ENCODE measurements at regions not wholly inside any gene's neighbourhood (a gene's known extent, or its start where the extent isn't known, plus 50 kb on each side); places are given as distances from the start of the nearest gene placed in this dataset.

DNA sequence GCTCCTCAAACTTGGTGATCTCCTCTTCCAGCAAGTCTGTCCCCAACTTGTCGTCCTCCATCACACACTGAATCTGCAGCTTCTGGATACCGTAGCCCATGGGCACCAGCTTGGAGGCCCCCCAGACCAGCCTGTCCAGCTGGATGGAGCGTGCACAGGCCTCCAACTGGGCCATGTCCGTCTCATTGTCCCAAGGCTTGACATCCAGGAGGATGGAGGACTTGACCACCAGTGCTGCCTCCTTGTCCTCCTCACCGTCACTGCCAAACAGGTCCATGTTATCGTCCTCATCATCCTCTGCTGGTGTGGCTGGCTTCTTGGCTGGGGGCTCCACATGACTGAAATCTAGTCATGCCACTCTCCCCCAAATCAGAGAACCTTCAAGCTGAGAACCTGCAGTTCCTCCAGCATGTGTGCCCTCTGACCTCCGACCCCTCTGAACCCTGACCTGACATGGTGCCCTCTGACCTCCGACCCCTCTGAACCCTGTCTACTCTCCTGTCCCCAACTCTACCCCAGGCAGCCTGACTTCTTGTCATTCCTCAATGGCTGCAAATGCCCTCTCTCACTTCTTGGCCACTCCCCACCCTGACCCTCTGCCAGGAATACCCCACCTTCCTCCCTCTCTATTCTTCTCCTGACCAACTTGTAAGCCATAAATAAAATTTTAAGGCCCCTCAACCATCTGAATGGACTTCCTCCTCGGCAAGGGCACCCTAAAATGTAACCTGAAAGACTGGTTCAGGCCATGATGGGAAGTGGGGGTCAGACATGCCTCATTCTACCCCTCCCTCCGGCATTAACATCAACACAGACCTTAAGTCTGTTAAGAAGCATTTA, 275.7 kb upstream of the C1orf174 start:
- no peaks in the 10 kb centered on the region for H3K9me3 ChIP-seq (ENCODE audit: insufficient read depth, low read length)
- H3K79me2 ChIP-seq (ENCODE audit: low read length) = no peaks in the 10 kb centered on the region
- H2AFZ ChIP-seq (ENCODE audit: low read depth, low read length) = no peak overlapping the region
- no peak overlapping the region for H3K9ac ChIP-seq (ENCODE audit: low read length)
- TF ChIP-seq, protein P1, sequence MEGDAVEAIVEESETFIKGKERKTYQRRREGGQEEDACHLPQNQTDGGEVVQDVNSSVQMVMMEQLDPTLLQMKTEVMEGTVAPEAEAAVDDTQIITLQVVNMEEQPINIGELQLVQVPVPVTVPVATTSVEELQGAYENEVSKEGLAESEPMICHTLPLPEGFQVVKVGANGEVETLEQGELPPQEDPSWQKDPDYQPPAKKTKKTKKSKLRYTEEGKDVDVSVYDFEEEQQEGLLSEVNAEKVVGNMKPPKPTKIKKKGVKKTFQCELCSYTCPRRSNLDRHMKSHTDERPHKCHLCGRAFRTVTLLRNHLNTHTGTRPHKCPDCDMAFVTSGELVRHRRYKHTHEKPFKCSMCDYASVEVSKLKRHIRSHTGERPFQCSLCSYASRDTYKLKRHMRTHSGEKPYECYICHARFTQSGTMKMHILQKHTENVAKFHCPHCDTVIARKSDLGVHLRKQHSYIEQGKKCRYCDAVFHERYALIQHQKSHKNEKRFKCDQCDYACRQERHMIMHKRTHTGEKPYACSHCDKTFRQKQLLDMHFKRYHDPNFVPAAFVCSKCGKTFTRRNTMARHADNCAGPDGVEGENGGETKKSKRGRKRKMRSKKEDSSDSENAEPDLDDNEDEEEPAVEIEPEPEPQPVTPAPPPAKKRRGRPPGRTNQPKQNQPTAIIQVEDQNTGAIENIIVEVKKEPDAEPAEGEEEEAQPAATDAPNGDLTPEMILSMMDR (IDR thresholded peaks at IDR 0.05; ENCODE audit: low read depth, low read length) = no peak
- no peak for TF ChIP-seq EZH2phosphoT487 (IDR thresholded peaks at IDR 0.05; ENCODE audit: low read depth)
- peaks cover 4% of the 10 kb centered on the region; the same call in 1 of the 2 replicates for H3K4me1 ChIP-seq (ENCODE audit: low read length)
- H3K4me3 ChIP-seq (ENCODE audit: low read length) = no peak overlapping the region
- H3K27me3 ChIP-seq (ENCODE audit: low read depth, low read length) = peaks cover 5% of the 10 kb centered on the region; the same call in 1 of the 2 replicates
- no peak overlapping the region for H3K27ac ChIP-seq (ENCODE audit: low read length)
- H3K4me2 ChIP-seq (ENCODE audit: low read length) = no peak overlapping the region
- no peaks in the 10 kb centered on the region for H3K36me3 ChIP-seq (replicated peaks; ENCODE audit: low read depth, low read length)
- no peaks in the 10 kb centered on the region for H4K20me1 ChIP-seq (ENCODE audit: insufficient read depth, low read length)

DNA sequence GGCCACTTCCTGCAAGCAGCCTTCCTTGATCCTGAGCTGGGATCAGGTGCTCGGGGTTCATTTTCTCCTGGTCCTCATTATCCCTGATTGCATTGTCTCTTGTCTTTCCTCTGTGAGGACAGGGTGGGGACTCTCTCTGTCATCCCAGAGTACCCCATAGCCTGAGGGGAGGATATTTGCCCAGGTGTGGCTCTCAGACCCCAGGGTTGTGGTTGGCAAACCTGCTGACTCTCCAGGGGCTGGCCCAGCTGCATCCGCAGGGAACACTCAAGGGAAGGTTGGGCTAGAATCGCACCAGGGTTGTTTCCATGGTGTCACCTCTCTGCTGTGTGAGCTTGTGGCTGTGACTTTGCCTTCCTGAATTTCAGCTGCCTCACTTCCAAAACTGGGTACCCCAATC, 276.8 kb upstream of the C1orf174 start:
- Histone ChIP-seq H3K36me3 (replicated peaks; ENCODE audit: low read depth, low read length) (no peaks in the 10 kb centered on the region), H3K27me3 (ENCODE audit: low read depth, low read length) (peaks cover 5% of the 10 kb centered on the region; the same call in 1 of the 2 replicates), H2AFZ (ENCODE audit: low read depth, low read length) (no peak overlapping the region), H3K79me2 (ENCODE audit: low read length) (no peaks in the 10 kb centered on the region), H3K4me2 (ENCODE audit: low read length) (no peak overlapping the region), H3K9ac (ENCODE audit: low read length) (no peak overlapping the region), H3K4me3 (ENCODE audit: low read length) (no peak overlapping the region), H3K9me3 (ENCODE audit: insufficient read depth, low read length) (no peaks in the 10 kb centered on the region), H3K27ac (ENCODE audit: low read length) (no peak overlapping the region), H3K4me1 (ENCODE audit: low read length) (peaks cover 4% of the 10 kb centered on the region; the same call in 1 of the 2 replicates), H4K20me1 (ENCODE audit: insufficient read depth, low read length) (no peaks in the 10 kb centered on the region)
- TF ChIP-seq EZH2phosphoT487 (IDR thresholded peaks at IDR 0.05; ENCODE audit: low read depth) = no peak
- TF ChIP-seq, protein P1 (IDR thresholded peaks at IDR 0.05; ENCODE audit: low read depth, low read length) = no peak

DNA sequence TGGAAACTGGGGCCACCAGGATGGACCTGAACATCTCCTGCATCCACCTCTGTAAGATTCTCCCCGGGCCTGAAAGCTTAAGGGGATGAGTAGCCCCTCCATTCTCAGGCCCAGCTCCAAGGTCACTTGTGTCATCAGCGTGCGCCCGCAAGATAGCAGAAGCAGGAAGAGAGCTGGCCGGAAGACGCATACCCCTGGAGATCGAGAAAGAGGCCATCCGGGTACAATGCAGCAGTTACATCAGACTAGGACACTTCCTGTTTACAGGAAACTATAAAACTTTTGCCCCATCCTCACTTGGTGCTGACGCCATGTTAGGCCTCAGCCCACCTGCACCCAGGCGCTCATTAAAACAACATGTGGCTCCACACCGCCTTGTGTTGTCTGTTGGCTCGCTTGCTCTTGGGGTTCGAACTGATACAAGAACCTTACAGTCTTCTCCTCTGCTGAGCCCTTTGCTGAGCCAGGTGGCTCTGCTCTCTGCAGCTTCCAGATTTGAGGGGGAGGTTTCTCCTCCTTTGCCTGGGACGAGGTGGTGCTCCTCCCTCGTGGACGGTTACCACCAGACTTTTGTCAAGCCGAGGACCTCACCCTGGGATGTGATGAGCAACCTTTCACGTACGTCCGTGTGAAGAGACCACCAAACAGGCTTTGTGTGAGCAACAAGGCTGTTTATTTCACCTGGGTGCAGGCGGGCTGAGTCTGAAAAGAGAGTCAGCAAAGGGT, 277.5 kb upstream of the C1orf174 start:
- Histone ChIP-seq H3K36me3 (replicated peaks; ENCODE audit: low read depth, low read length) (no peaks in the 10 kb centered on the region), H2AFZ (ENCODE audit: low read depth, low read length) (no peak overlapping the region)

More for the DNA sequence above, 277.5 kb upstream of the C1orf174 start:
- Histone ChIP-seq H3K27me3 (ENCODE audit: low read depth, low read length) (no peaks in the 10 kb centered on the region), H3K4me2 (ENCODE audit: low read length) (no peak overlapping the region), H3K4me3 (ENCODE audit: low read length) (no peak overlapping the region), H3K27ac (ENCODE audit: low read length) (no peak overlapping the region), H3K9ac (ENCODE audit: low read length) (no peak overlapping the region), H3K79me2 (ENCODE audit: low read length) (no peaks in the 10 kb centered on the region), H3K9me3 (ENCODE audit: insufficient read depth, low read length) (no peaks in the 10 kb centered on the region), H3K4me1 (ENCODE audit: low read length) (peaks cover 4% of the 10 kb centered on the region; the same call in 1 of the 2 replicates), H4K20me1 (ENCODE audit: insufficient read depth, low read length) (no peaks in the 10 kb centered on the region)
- TF ChIP-seq, protein P1 (IDR thresholded peaks at IDR 0.05; ENCODE audit: low read depth, low read length) = no peak
- TF ChIP-seq EZH2phosphoT487 (IDR thresholded peaks at IDR 0.05; ENCODE audit: low read depth) = no peak
